CD4-positive, alpha-beta T cell (primary cell): ENCODE measurements at regions not wholly inside any gene's neighbourhood (a gene's known extent, or its start where the extent isn't known, plus 50 kb on each side); places are given as distances from the start of the nearest gene placed in this dataset.

Experiments
- ATAC-seq: fragments of 200-7000 bp; cut with Tn5 transposase; one replicate; pipeline ENCODE4 v1.10.0; 2022; ENCODE audit warnings: mild to moderate bottlenecking; ENCODE audit not compliant: poor library complexity
- CTCF ChIA-PET: fragments of 350-600 bp; sonication (Branson Sonifier 250); formaldehyde crosslinking; loops from one replicate; lab custom pipeline; 2021; ENCODE audit warnings: antibody characterized with exemption, inconsistent platforms; lab: Charles Lee
- POLR2A ChIA-PET: fragments of 350-600 bp; sonication (Branson Sonifier 250); formaldehyde crosslinking; loops from one replicate; lab custom pipeline; 2021; ENCODE audit warnings: antibody characterized with exemption, inconsistent platforms; lab: Charles Lee
- DNase-seq, 14 experiments: peaks; one replicate each; pipeline ENCODE4 v3.0.0-alpha.2; 2013 to 2020; ENCODE audit warnings: mixed read lengths in 2 of 14
- H3K27ac ChIP-seq, 2 donors: one replicate each; pipeline versions ENCODE4 v1.5.1 to v1.7.0; 2013; ENCODE audit warnings: low read length in 2 of 2, low read depth in 1 of 2, mild to moderate bottlenecking in 1 of 2
- H3K27me3 ChIP-seq, 2 experiments: 1 replicate in 1 of 2; 2 replicates in 1 of 2; pipeline versions ENCODE4 v1.6.1 to v1.7.0; 2013; ENCODE audit warnings: low read length in 2 of 2, control low read depth in 1 of 2, mild to moderate bottlenecking in 1 of 2, moderate library complexity in 1 of 2; ENCODE audit not compliant: insufficient read depth in 2 of 2, control insufficient read depth in 1 of 2
- H3K36me3 ChIP-seq: one replicate; pipeline ENCODE4 v1.6.1; 2013; ENCODE audit warnings: low read length, control low read depth; ENCODE audit not compliant: insufficient read depth
- H3K4me1 ChIP-seq: one replicate; pipeline ENCODE4 v1.6.1; 2013; ENCODE audit warnings: low read length, control low read depth; ENCODE audit not compliant: insufficient read depth
- H3K4me3 ChIP-seq: one replicate; pipeline ENCODE4 v1.5.1; 2013; ENCODE audit warnings: mild to moderate bottlenecking, low read length, moderate library complexity
- H3K9me3 ChIP-seq, 2 experiments: 1 replicate in 1 of 2; 2 replicates in 1 of 2; pipeline versions ENCODE4 v1.6.1 to v1.7.0; 2013; ENCODE audit warnings: low read length in 2 of 2, mild to moderate bottlenecking in 2 of 2, control low read depth in 1 of 2, moderate library complexity in 1 of 2; ENCODE audit not compliant: control insufficient read depth in 1 of 2, insufficient read depth in 1 of 2
- H3K27ac Mint-ChIP-seq: one replicate; pipeline ENCODE4 v1.8.0; 2020; ENCODE audit warnings: mixed read lengths
- H3K27me3 Mint-ChIP-seq: one replicate; pipeline ENCODE4 v1.8.0; 2021; ENCODE audit warnings: mixed read lengths
- H3K36me3 Mint-ChIP-seq: one replicate; pipeline ENCODE4 v1.8.0; 2021; ENCODE audit warnings: low read depth, mixed read lengths
- H3K4me1 Mint-ChIP-seq: one replicate; pipeline ENCODE4 v1.8.0; 2021; ENCODE audit warnings: low read depth, mixed read lengths
- H3K4me3 Mint-ChIP-seq: one replicate; pipeline ENCODE4 v1.8.0; 2020; ENCODE audit warnings: mild to moderate bottlenecking, mixed read lengths
- H3K9me3 Mint-ChIP-seq: one replicate; pipeline ENCODE4 v1.8.0; 2020; ENCODE audit warnings: mixed read lengths
- CTCF ChIP-seq: fragments of 200-600 bp; IDR thresholded peaks from one replicate; pipeline ENCODE4 v1.8.0; 2022; ENCODE audit warnings: antibody characterized with exemption, mild to moderate bottlenecking
- intact Hi-C, 2 experiments: fragments of 100-400 bp; cut with DNase I in 1 of 2; cut with micrococcal nuclease in 1 of 2; formaldehyde crosslinking; loops; one replicate each; pipeline versions ENCODE4 v1.15.1 to v1.9.0; 2023 to 2025; cut with DNase I, micrococcal nuclease

GRCh38 chr4:126778348-126778747 is 854.4 kb upstream of the INTU start:
- Mint-ChIP-seq H3K9me3 (peaks cover 3% of the 10 kb centered on the region), H3K27ac (no peak overlapping the region), H3K4me3 (no peak overlapping the region), H3K4me1 (no peaks in the 10 kb centered on the region), H3K27me3 (no peaks in the 10 kb centered on the region), H3K36me3 (no peaks in the 10 kb centered on the region)
- POLR2A ChIA-PET = no interaction called here
- no peak for DNase-seq
- peaks cover 0 to 12% of the 10 kb centered on the region in 2 experiments for H3K9me3 ChIP-seq
- no peaks in the 10 kb centered on the region for H3K4me1 ChIP-seq
- H3K36me3 ChIP-seq = no peaks in the 10 kb centered on the region
- CTCF ChIA-PET = no interaction called here
- intact Hi-C loops = no loop called here
- TF ChIP-seq CTCF = no peak
- no peak overlapping the region for H3K27ac ChIP-seq
- ATAC-seq = no peak
- H3K27me3 ChIP-seq = no peaks in the 10 kb centered on the region
- no peak overlapping the region for H3K4me3 ChIP-seq

GRCh38 chr4:126779001-126779400 is 853.8 kb upstream of the INTU start:
- H3K27me3 Mint-ChIP-seq = no peaks in the 10 kb centered on the region
- intact Hi-C loops = no loop called here

GRCh38 chr4:126779436-126780166 is 853.2 kb upstream of the INTU start:
- no peak overlapping the region for H3K27ac ChIP-seq
- TF ChIP-seq CTCF = no peak
- H3K4me3 Mint-ChIP-seq = no peak overlapping the region
- H3K36me3 Mint-ChIP-seq = no peaks in the 10 kb centered on the region
- no peaks in the 10 kb centered on the region for H3K36me3 ChIP-seq
- intact Hi-C loops = no loop called here
- ChIA-PET CTCF (no interaction called here), POLR2A (no interaction called here)
- H3K9me3 ChIP-seq = peaks cover 0 to 12% of the 10 kb centered on the region in 2 experiments
- H3K4me1 Mint-ChIP-seq = no peaks in the 10 kb centered on the region
- ATAC-seq = no peak
- H3K4me1 ChIP-seq = no peaks in the 10 kb centered on the region
- no peaks in the 10 kb centered on the region for H3K27me3 ChIP-seq
- DNase-seq = no peak
- no peak overlapping the region for H3K4me3 ChIP-seq
- no peaks in the 10 kb centered on the region for H3K27me3 Mint-ChIP-seq
- H3K9me3 Mint-ChIP-seq = peaks cover 8% of the 10 kb centered on the region
- no peak overlapping the region for H3K27ac Mint-ChIP-seq

More at GRCh38 chr4:126779001-126779400, 853.8 kb upstream of the INTU start:
- peaks cover 8% of the 10 kb centered on the region for H3K9me3 Mint-ChIP-seq
- ATAC-seq (no peak), DNase-seq (no peak)
- Histone ChIP-seq H3K27ac (no peak overlapping the region), H3K4me1 (no peaks in the 10 kb centered on the region), H3K4me3 (no peak overlapping the region), H3K36me3 (no peaks in the 10 kb centered on the region), H3K27me3 (no peaks in the 10 kb centered on the region), H3K9me3 (peaks cover 0 to 12% of the 10 kb centered on the region in 2 experiments)
- TF ChIP-seq CTCF = no peak
- no peaks in the 10 kb centered on the region for H3K36me3 Mint-ChIP-seq
- no peak overlapping the region for H3K27ac Mint-ChIP-seq
- POLR2A ChIA-PET = no interaction called here
- CTCF ChIA-PET = no interaction called here
- H3K4me3 Mint-ChIP-seq = no peak overlapping the region
- no peaks in the 10 kb centered on the region for H3K4me1 Mint-ChIP-seq
